ENCODE measurements at regions not wholly inside any gene's neighbourhood (a gene's known extent, or its start where the extent isn't known, plus 50 kb on each side); places are given as distances from the start of the nearest gene placed in this dataset.

GRCh38 chr9:87198716-87199115 is 251.4 kb upstream of the GAS1 start:
- no peak for TF ChIP-seq CTCF (IDR thresholded peaks at IDR 0.05)

GRCh38 chr9:87199278-87199677 is 252.0 kb upstream of the GAS1 start:
- no peak for TF ChIP-seq CTCF (IDR thresholded peaks at IDR 0.05)

GRCh38 chr9:87199782-87200181 is 252.5 kb upstream of the GAS1 start:
- TF ChIP-seq CTCF (IDR thresholded peaks at IDR 0.05) = no peak

GRCh38 chr9:87201351-87201751 is 254.0 kb upstream of the GAS1 start:
- no peak for TF ChIP-seq CTCF (IDR thresholded peaks at IDR 0.05)

GRCh38 chr9:87206064-87206661 is 258.9 kb upstream of the GAS1 start:
- TF ChIP-seq CTCF (IDR thresholded peaks at IDR 0.05) = no peak

- no peak for TF ChIP-seq CTCF (IDR thresholded peaks at IDR 0.05)
These were observed 264.4 kb upstream of the GAS1 start for GRCh38 chr9:87211669-87212068.

GRCh38 chr9:87212605-87213021 is 265.3 kb upstream of the GAS1 start:
- no peak for TF ChIP-seq CTCF (IDR thresholded peaks at IDR 0.05)

GRCh38 chr9:87213948-87214347 is 266.6 kb upstream of the GAS1 start:
- TF ChIP-seq CTCF (IDR thresholded peaks at IDR 0.05) = no peak
